Coronary artery (tissue), 2 donors: ENCODE measurements at regions not wholly inside any gene's neighbourhood (a gene's known extent, or its start where the extent isn't known, plus 50 kb on each side); places are given as distances from the start of the nearest gene placed in this dataset.

Source experiments
- DNase-seq: peaks from one replicate; pipeline ENCODE4 v3.0.0-alpha.2; 2017; ENCODE audit warnings: low spot score
- H3K27ac ChIP-seq, 2 donors: fragments of 200-600 bp; sonication (generic); one replicate each; pipeline ENCODE4 v1.5.1; 2016 to 2019
- H3K4me3 ChIP-seq: fragments of 200-600 bp; sonication (generic); 2 replicates; pipeline ENCODE4 v1.5.1; 2016; ENCODE audit warnings: mild to moderate bottlenecking, moderate library complexity
- TF ChIP-seq, protein P1 (sequence below): fragments of 200-600 bp; sonication (generic); IDR thresholded peaks from one replicate; pipeline ENCODE4 v1.5.1; 2019; ENCODE audit warnings: antibody characterized with exemption

DNA sequence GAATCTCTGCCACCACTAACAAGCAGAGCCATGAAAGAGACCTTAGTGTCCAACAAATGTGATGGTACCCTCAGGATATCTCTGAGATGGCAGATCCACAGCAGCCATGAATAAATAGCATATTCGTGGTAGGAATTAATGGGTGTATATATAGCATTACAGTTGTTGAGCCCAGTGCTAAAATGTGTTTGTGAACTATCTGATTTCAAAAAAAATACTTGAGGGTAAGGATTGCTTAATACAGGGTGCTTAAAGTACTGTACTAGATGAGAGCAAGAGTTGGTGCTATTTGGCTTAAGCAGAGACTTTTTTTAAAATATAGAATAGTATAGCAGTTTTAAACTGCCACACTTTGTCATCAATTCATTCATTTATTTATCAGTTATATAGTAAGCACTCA lies 101.5 kb upstream of the GALNT5 start:
- H3K27ac ChIP-seq, result no peak overlapping the region
- H3K4me3 ChIP-seq, result no peak overlapping the region
- TF ChIP-seq, protein P1, sequence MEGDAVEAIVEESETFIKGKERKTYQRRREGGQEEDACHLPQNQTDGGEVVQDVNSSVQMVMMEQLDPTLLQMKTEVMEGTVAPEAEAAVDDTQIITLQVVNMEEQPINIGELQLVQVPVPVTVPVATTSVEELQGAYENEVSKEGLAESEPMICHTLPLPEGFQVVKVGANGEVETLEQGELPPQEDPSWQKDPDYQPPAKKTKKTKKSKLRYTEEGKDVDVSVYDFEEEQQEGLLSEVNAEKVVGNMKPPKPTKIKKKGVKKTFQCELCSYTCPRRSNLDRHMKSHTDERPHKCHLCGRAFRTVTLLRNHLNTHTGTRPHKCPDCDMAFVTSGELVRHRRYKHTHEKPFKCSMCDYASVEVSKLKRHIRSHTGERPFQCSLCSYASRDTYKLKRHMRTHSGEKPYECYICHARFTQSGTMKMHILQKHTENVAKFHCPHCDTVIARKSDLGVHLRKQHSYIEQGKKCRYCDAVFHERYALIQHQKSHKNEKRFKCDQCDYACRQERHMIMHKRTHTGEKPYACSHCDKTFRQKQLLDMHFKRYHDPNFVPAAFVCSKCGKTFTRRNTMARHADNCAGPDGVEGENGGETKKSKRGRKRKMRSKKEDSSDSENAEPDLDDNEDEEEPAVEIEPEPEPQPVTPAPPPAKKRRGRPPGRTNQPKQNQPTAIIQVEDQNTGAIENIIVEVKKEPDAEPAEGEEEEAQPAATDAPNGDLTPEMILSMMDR, result no peak
- no peak for DNase-seq

- Histone ChIP-seq H3K27ac (no peak overlapping the region), H3K4me3 (no peak overlapping the region)
- DNase-seq, result no peak
- TF ChIP-seq, protein P1, result no peak
Observed at GRCh38 chr2:157158111-157158510, 99.4 kb upstream of the GALNT5 start.

- H3K4me3 ChIP-seq, result no peak overlapping the region
- TF ChIP-seq, protein P1, result no peak
- H3K27ac ChIP-seq, result no peak overlapping the region
- DNase-seq, result no peak
Observed at GRCh38 chr2:157159221-157159934, 98.1 kb upstream of the GALNT5 start.

- no peak for DNase-seq
- Histone ChIP-seq H3K4me3 (no peak overlapping the region), H3K27ac (no peak overlapping the region)
- TF ChIP-seq, protein P1, result no peak
Observed at GRCh38 chr2:157160111-157160510, 97.4 kb upstream of the GALNT5 start.

GRCh38 chr2:157164370-157164769 lies 93.1 kb upstream of the GALNT5 start:
- Histone ChIP-seq H3K4me3 (no peak overlapping the region), H3K27ac (no peak overlapping the region)
- TF ChIP-seq, protein P1, result no peak
- no peak for DNase-seq

GRCh38 chr2:157164891-157165290 lies 92.6 kb upstream of the GALNT5 start:
- no peak overlapping the region for H3K27ac ChIP-seq
- H3K4me3 ChIP-seq, result no peak overlapping the region
- no peak for DNase-seq
- TF ChIP-seq, protein P1, result no peak

DNA sequence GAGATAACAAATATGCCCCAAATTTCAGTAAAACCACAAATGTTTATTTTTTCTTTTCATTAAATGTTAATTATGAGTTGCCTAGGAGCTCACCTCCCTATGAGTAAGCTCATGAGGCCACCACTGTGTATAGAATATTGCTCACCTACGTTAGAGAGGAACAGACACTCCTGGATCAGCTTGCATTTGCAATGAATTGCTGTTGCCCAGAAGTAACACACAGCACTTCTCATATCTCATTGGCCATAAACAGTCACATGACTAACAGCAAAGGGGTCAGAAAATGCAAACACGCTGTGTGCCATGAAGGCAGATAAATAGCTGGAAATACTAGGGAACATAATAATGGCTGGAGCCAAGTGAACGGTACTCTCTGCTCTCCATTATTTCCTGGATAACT lies 89.0 kb upstream of the GALNT5 start:
- no peak for DNase-seq
- Histone ChIP-seq H3K27ac (no peak overlapping the region), H3K4me3 (no peak overlapping the region)
- TF ChIP-seq, protein P1, result no peak
